ENCODE measurements at regions not wholly inside any gene's neighbourhood (a gene's known extent, or its start where the extent isn't known, plus 50 kb on each side); places are given as distances from the start of the nearest gene placed in this dataset.
"Not testable (repeated sequence)": the region's sequence is repeated elsewhere in the genome, so short reads cannot be mapped to it uniquely, and the experiment has no call there.

- no peaks in the 10 kb centered on the region for H4K20me1 ChIP-seq (ENCODE audit: insufficient read depth, low read length)
- no peak for TF ChIP-seq EZH2phosphoT487 (IDR thresholded peaks at IDR 0.05; ENCODE audit: low read depth)
- TF ChIP-seq, protein P1, sequence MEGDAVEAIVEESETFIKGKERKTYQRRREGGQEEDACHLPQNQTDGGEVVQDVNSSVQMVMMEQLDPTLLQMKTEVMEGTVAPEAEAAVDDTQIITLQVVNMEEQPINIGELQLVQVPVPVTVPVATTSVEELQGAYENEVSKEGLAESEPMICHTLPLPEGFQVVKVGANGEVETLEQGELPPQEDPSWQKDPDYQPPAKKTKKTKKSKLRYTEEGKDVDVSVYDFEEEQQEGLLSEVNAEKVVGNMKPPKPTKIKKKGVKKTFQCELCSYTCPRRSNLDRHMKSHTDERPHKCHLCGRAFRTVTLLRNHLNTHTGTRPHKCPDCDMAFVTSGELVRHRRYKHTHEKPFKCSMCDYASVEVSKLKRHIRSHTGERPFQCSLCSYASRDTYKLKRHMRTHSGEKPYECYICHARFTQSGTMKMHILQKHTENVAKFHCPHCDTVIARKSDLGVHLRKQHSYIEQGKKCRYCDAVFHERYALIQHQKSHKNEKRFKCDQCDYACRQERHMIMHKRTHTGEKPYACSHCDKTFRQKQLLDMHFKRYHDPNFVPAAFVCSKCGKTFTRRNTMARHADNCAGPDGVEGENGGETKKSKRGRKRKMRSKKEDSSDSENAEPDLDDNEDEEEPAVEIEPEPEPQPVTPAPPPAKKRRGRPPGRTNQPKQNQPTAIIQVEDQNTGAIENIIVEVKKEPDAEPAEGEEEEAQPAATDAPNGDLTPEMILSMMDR (IDR thresholded peaks at IDR 0.05; ENCODE audit: low read depth, low read length), result no peak
- no peak overlapping the region for H2AFZ ChIP-seq (ENCODE audit: low read depth, low read length)
- H3K27ac ChIP-seq (ENCODE audit: low read length), result no peak overlapping the region
- H3K9me3 ChIP-seq (ENCODE audit: insufficient read depth, low read length), result no peaks in the 10 kb centered on the region
- H3K79me2 ChIP-seq (ENCODE audit: low read length), result no peaks in the 10 kb centered on the region
- H3K4me2 ChIP-seq (ENCODE audit: low read length), result no peak overlapping the region
- no peaks in the 10 kb centered on the region for H3K27me3 ChIP-seq (ENCODE audit: low read depth, low read length)
- H3K9ac ChIP-seq (ENCODE audit: low read length), result no peak overlapping the region
- no peaks in the 10 kb centered on the region for H3K4me1 ChIP-seq (ENCODE audit: low read length)
- no peaks in the 10 kb centered on the region for H3K36me3 ChIP-seq (replicated peaks; ENCODE audit: low read depth, low read length)
- H3K4me3 ChIP-seq (ENCODE audit: low read length), result no peak overlapping the region
Observed at GRCh38 chr12:111261911-111262676, 106.8 kb downstream of the PHETA1 start.

GRCh38 chr12:111260732-111261131 is 108.2 kb downstream of the PHETA1 start:
- no peaks in the 10 kb centered on the region for H4K20me1 ChIP-seq (ENCODE audit: insufficient read depth, low read length)
- H3K4me3 ChIP-seq (ENCODE audit: low read length), result no peak overlapping the region
- no peaks in the 10 kb centered on the region for H3K79me2 ChIP-seq (ENCODE audit: low read length)

GRCh38 chr12:111259231-111259630 is 109.7 kb downstream of the PHETA1 start:
- no peak overlapping the region for H3K27ac ChIP-seq (ENCODE audit: low read length)
- H3K4me3 ChIP-seq (ENCODE audit: low read length), result no peak overlapping the region
- no peaks in the 10 kb centered on the region for H4K20me1 ChIP-seq (ENCODE audit: insufficient read depth, low read length)
- no peaks in the 10 kb centered on the region for H3K9me3 ChIP-seq (ENCODE audit: insufficient read depth, low read length)
- H3K4me1 ChIP-seq (ENCODE audit: low read length), result no peaks in the 10 kb centered on the region
- no peak overlapping the region for H2AFZ ChIP-seq (ENCODE audit: low read depth, low read length)
- no peaks in the 10 kb centered on the region for H3K36me3 ChIP-seq (replicated peaks; ENCODE audit: low read depth, low read length)
- H3K9ac ChIP-seq (ENCODE audit: low read length), result no peak overlapping the region
- no peak overlapping the region for H3K4me2 ChIP-seq (ENCODE audit: low read length)
- peaks cover 6% of the 10 kb centered on the region for H3K27me3 ChIP-seq (ENCODE audit: low read depth, low read length)
- no peaks in the 10 kb centered on the region for H3K79me2 ChIP-seq (ENCODE audit: low read length)
- no peak for TF ChIP-seq EZH2phosphoT487 (IDR thresholded peaks at IDR 0.05; ENCODE audit: low read depth)

More at GRCh38 chr12:111260732-111261131, 108.2 kb downstream of the PHETA1 start:
- Histone ChIP-seq H3K36me3 (replicated peaks; ENCODE audit: low read depth, low read length) (no peaks in the 10 kb centered on the region), H3K4me1 (ENCODE audit: low read length) (no peaks in the 10 kb centered on the region), H3K9ac (ENCODE audit: low read length) (no peak overlapping the region), H2AFZ (ENCODE audit: low read depth, low read length) (no peak overlapping the region), H3K27ac (ENCODE audit: low read length) (no peak overlapping the region), H3K9me3 (ENCODE audit: insufficient read depth, low read length) (no peaks in the 10 kb centered on the region), H3K27me3 (ENCODE audit: low read depth, low read length) (peaks cover 3% of the 10 kb centered on the region; the same call in 1 of the 2 replicates), H3K4me2 (ENCODE audit: low read length) (no peak overlapping the region)
- TF ChIP-seq, protein P1 (IDR thresholded peaks at IDR 0.05; ENCODE audit: low read depth, low read length), result no peak
- no peak for TF ChIP-seq EZH2phosphoT487 (IDR thresholded peaks at IDR 0.05; ENCODE audit: low read depth)

- H3K27ac ChIP-seq (ENCODE audit: low read length); H3K9me3 ChIP-seq (ENCODE audit: insufficient read depth, low read length); H3K27me3 ChIP-seq (ENCODE audit: low read depth, low read length); H3K79me2 ChIP-seq (ENCODE audit: low read length); H3K4me3 ChIP-seq (ENCODE audit: low read length); H3K4me1 ChIP-seq (ENCODE audit: low read length); H2AFZ ChIP-seq (ENCODE audit: low read depth, low read length); H3K36me3 ChIP-seq (replicated peaks; ENCODE audit: low read depth, low read length); H3K9ac ChIP-seq (ENCODE audit: low read length); H4K20me1 ChIP-seq (ENCODE audit: insufficient read depth, low read length); H3K4me2 ChIP-seq (ENCODE audit: low read length): not testable (repeated sequence)
Observed at GRCh38 chr12:111258081-111258480, 110.8 kb downstream of the PHETA1 start.

GRCh38 chr12:111257435-111257902 is 111.4 kb downstream of the PHETA1 start:
- H3K36me3 ChIP-seq (replicated peaks; ENCODE audit: low read depth, low read length), result no peaks in the 10 kb centered on the region
- no peak overlapping the region for H3K27ac ChIP-seq (ENCODE audit: low read length)
- H3K4me2 ChIP-seq (ENCODE audit: low read length), result no peak overlapping the region
- H3K27me3 ChIP-seq (ENCODE audit: low read depth, low read length), result peaks cover 8% of the 10 kb centered on the region
- no peak overlapping the region for H3K9ac ChIP-seq (ENCODE audit: low read length)
- no peak overlapping the region for H2AFZ ChIP-seq (ENCODE audit: low read depth, low read length)
- no peak for TF ChIP-seq EZH2phosphoT487 (IDR thresholded peaks at IDR 0.05; ENCODE audit: low read depth)
- TF ChIP-seq, protein P1 (IDR thresholded peaks at IDR 0.05; ENCODE audit: low read depth, low read length), result no peak
- H3K9me3 ChIP-seq (ENCODE audit: insufficient read depth, low read length), result no peaks in the 10 kb centered on the region
- no peaks in the 10 kb centered on the region for H3K79me2 ChIP-seq (ENCODE audit: low read length)
- H3K4me3 ChIP-seq (ENCODE audit: low read length), result no peak overlapping the region
- H4K20me1 ChIP-seq (ENCODE audit: insufficient read depth, low read length), result no peaks in the 10 kb centered on the region
- H3K4me1 ChIP-seq (ENCODE audit: low read length), result no peaks in the 10 kb centered on the region

Data from OCI-LY3 (cell line).